ENCODE measurements at regions not wholly inside any gene's neighbourhood (a gene's known extent, or its start where the extent isn't known, plus 50 kb on each side); places are given as distances from the start of the nearest gene placed in this dataset.

DNA sequence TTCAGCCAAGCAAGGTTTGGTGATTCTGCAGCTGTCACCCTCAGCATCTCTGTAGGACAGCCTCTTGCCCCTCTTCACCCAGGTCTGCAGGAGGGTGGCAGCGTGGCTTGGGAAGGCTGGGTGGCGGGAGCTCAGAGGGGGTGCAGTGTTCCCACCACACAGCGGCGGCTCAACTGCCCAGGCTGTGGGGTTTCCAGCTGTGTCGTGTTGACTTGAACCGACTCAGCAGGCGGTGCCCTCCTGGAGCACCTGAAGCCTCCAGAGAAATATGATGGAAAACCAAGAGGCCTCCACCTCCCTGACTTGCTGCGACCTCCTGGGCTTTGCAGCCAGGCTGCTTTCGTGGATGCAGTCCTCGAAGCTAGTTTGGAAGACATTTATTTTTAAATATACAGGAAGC, 68.0 kb upstream of the KLF6 start:
- TF ChIP-seq, protein P1, sequence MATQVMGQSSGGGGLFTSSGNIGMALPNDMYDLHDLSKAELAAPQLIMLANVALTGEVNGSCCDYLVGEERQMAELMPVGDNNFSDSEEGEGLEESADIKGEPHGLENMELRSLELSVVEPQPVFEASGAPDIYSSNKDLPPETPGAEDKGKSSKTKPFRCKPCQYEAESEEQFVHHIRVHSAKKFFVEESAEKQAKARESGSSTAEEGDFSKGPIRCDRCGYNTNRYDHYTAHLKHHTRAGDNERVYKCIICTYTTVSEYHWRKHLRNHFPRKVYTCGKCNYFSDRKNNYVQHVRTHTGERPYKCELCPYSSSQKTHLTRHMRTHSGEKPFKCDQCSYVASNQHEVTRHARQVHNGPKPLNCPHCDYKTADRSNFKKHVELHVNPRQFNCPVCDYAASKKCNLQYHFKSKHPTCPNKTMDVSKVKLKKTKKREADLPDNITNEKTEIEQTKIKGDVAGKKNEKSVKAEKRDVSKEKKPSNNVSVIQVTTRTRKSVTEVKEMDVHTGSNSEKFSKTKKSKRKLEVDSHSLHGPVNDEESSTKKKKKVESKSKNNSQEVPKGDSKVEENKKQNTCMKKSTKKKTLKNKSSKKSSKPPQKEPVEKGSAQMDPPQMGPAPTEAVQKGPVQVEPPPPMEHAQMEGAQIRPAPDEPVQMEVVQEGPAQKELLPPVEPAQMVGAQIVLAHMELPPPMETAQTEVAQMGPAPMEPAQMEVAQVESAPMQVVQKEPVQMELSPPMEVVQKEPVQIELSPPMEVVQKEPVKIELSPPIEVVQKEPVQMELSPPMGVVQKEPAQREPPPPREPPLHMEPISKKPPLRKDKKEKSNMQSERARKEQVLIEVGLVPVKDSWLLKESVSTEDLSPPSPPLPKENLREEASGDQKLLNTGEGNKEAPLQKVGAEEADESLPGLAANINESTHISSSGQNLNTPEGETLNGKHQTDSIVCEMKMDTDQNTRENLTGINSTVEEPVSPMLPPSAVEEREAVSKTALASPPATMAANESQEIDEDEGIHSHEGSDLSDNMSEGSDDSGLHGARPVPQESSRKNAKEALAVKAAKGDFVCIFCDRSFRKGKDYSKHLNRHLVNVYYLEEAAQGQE (IDR thresholded peaks at IDR 0.05), result no peak
- no peak for TF ChIP-seq JUND (IDR thresholded peaks at IDR 0.05)
- TF ChIP-seq HNF4G (IDR thresholded peaks at IDR 0.05), result no peak
- no peak for TF ChIP-seq RAD21 (IDR thresholded peaks at IDR 0.05)
- no peak for TF ChIP-seq HNF4A (conservative IDR thresholded peaks at IDR 0.05)
- TF ChIP-seq, protein P2, sequence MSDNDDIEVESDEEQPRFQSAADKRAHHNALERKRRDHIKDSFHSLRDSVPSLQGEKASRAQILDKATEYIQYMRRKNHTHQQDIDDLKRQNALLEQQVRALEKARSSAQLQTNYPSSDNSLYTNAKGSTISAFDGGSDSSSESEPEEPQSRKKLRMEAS (IDR thresholded peaks at IDR 0.05), result no peak
- TF ChIP-seq EGR1 (IDR thresholded peaks at IDR 0.05; ENCODE audit: low read depth in 2 of 2), result no peak
- TF ChIP-seq ZBTB33 (IDR thresholded peaks at IDR 0.05), result no peak
- H3K4me3 ChIP-seq (ENCODE audit: low read depth in 1 of 3, low read length in 3 of 3), result no peak overlapping the region
- H3K9ac ChIP-seq (ENCODE audit: low read depth in 1 of 2, low read length in 2 of 2), result peak overlapping the region in 1 of 2 donors; percentile 49
- WGBS, result 89% methylated on average over 10 of the region's 10 CpGs
- DNase-seq (ENCODE audit: low spot score), result no peak
- H3K4me1 ChIP-seq (ENCODE audit: control insufficient read depth in 4 of 4, insufficient read depth in 4 of 4, low read length in 3 of 4), result peaks cover 0 to 19% (median 3%) of the 10 kb centered on the region in 4 donors
- H3K36me3 ChIP-seq (ENCODE audit: control insufficient read depth in 4 of 4, insufficient read depth in 3 of 4, low read depth in 1 of 4, low read length in 3 of 4), result no peaks in the 10 kb centered on the region
- H3K27me3 ChIP-seq (ENCODE audit: control insufficient read depth in 4 of 4, insufficient read depth in 4 of 4, low read length in 3 of 4), result no peaks in the 10 kb centered on the region
- no peaks in the 10 kb centered on the region for H3K9me3 ChIP-seq (ENCODE audit: control insufficient read depth in 4 of 4, low read length in 3 of 4)
- H3K27ac ChIP-seq (ENCODE audit: low read depth in 1 of 2, low read length in 2 of 2), result peak overlapping the region; percentile 65 to 81

- H3K9me3 ChIP-seq (ENCODE audit: control insufficient read depth in 4 of 4, low read length in 3 of 4), result no peaks in the 10 kb centered on the region
- H3K4me1 ChIP-seq (ENCODE audit: control insufficient read depth in 4 of 4, insufficient read depth in 4 of 4, low read length in 3 of 4), result peaks cover 0 to 19% (median 4%) of the 10 kb centered on the region in 4 donors
- peak overlapping the region; percentile 73 to 81 for H3K27ac ChIP-seq (ENCODE audit: low read depth in 1 of 2, low read length in 2 of 2)
- no peaks in the 10 kb centered on the region for H3K36me3 ChIP-seq (ENCODE audit: control insufficient read depth in 4 of 4, insufficient read depth in 3 of 4, low read depth in 1 of 4, low read length in 3 of 4)
- H3K4me3 ChIP-seq (ENCODE audit: low read depth in 1 of 3, low read length in 3 of 3), result no peak overlapping the region
- 41% methylated on average over 10 of the region's 10 CpGs for WGBS
- no peaks in the 10 kb centered on the region for H3K27me3 ChIP-seq (ENCODE audit: control insufficient read depth in 4 of 4, insufficient read depth in 4 of 4, low read length in 3 of 4)
- DNase-seq (ENCODE audit: low spot score), result no peak
- peak overlapping the region in 1 of 2 donors; percentile 73 for H3K9ac ChIP-seq (ENCODE audit: low read depth in 1 of 2, low read length in 2 of 2)
- TF ChIP-seq ZBTB33 (IDR thresholded peaks at IDR 0.05) (peak; percentile 55), CTCF (IDR thresholded peaks at IDR 0.05; ENCODE audit: low read depth, low read length, missing input control) (no peak), SP1 (IDR thresholded peaks at IDR 0.05) (peak; percentile 83), YY1 (IDR thresholded peaks at IDR 0.05) (peak; percentile 54), ATF3 (IDR thresholded peaks at IDR 0.05) (peak; percentile 97), NR2F2 (IDR thresholded peaks at IDR 0.05) (no peak), FOXA2 (IDR thresholded peaks at IDR 0.05) (peak; percentile 59), RXRA (IDR thresholded peaks at IDR 0.05) (peak in 1 of 2 donors; percentile 78), HNF4G (IDR thresholded peaks at IDR 0.05) (no peak), TAF1 (conservative IDR thresholded peaks at IDR 0.05) (peak; percentile 51), HNF4A (conservative IDR thresholded peaks at IDR 0.05) (peak; percentile 48 to 75), JUND (IDR thresholded peaks at IDR 0.05) (peak; percentile 100)
- TF ChIP-seq, protein P2 (IDR thresholded peaks at IDR 0.05), result no peak
- TF ChIP-seq, protein P1 (IDR thresholded peaks at IDR 0.05), result no peak
Measured at GRCh38 chr10:3852147-3852904, 67.3 kb upstream of the KLF6 start.

All from liver (tissue), 8 donors.